ENCODE measurements at regions not wholly inside any gene's neighbourhood (a gene's known extent, or its start where the extent isn't known, plus 50 kb on each side); places are given as distances from the start of the nearest gene placed in this dataset.

DNA sequence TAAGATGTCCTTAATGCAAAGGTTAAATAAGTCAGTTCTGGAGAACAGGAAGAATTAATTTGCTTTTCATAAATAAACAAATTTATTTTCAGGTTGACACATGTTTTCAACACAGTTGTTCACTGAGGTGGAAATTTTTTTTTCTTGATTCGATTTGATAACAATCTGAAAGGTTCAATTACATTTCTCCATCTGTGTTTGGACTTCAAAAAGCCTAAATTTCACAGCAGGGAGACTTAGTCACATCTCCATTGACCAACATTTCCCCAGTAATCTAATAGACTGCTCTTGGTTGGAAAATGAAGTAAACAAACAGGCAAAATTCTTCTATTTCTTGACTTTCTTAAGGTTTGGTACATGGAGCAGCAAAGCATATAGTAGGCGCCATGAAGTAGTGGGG lies 134.9 kb upstream of the CPNE8 start (continued):
- TF ChIP-seq RNF2 (IDR thresholded peaks at IDR 0.05; ENCODE audit: borderline replicate concordance, low read depth, low read length, missing control alignments, poor library complexity, severe bottlenecking) (no peak), TEAD4 (IDR thresholded peaks at IDR 0.05; ENCODE audit: low read depth, low read length) (no peak)
